ENCODE measurements at regions not wholly inside any gene's neighbourhood (a gene's known extent, or its start where the extent isn't known, plus 50 kb on each side); places are given as distances from the start of the nearest gene placed in this dataset.

DNA sequence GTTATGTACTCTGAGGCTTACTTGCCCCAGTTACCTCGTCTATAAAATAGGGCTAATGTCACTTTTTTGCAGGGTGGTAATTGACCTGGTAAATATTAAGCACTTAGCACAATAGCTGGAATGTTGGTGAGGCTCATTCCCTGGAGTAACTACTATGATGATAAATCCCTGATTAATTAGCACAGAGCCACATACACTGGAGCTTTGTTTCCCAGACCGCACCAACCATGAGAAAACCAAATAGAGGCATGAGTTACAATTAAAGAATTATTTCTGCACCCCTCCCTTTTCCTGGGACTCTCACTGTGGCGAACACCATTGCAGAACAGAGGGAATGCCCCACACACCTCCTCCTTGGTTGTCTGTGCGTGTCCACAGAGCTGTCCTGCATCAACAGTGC is 76.6 kb upstream of the CPOX start:
- TF ChIP-seq, protein P1, sequence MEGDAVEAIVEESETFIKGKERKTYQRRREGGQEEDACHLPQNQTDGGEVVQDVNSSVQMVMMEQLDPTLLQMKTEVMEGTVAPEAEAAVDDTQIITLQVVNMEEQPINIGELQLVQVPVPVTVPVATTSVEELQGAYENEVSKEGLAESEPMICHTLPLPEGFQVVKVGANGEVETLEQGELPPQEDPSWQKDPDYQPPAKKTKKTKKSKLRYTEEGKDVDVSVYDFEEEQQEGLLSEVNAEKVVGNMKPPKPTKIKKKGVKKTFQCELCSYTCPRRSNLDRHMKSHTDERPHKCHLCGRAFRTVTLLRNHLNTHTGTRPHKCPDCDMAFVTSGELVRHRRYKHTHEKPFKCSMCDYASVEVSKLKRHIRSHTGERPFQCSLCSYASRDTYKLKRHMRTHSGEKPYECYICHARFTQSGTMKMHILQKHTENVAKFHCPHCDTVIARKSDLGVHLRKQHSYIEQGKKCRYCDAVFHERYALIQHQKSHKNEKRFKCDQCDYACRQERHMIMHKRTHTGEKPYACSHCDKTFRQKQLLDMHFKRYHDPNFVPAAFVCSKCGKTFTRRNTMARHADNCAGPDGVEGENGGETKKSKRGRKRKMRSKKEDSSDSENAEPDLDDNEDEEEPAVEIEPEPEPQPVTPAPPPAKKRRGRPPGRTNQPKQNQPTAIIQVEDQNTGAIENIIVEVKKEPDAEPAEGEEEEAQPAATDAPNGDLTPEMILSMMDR (IDR thresholded peaks at IDR 0.05 in 4 of 5, conservative IDR thresholded peaks at IDR 0.05 in 1 of 5): no peak
- TF ChIP-seq POLR2A (IDR thresholded peaks at IDR 0.05): no peak

Data from gastrocnemius medialis (tissue), 4 donors.